ENCODE measurements at regions not wholly inside any gene's neighbourhood (a gene's known extent, or its start where the extent isn't known, plus 50 kb on each side); places are given as distances from the start of the nearest gene placed in this dataset.
A peak's percentile ranks its signal among the peaks of the same experiment; 100 is the strongest.
"Not testable (repeated sequence)": the region's sequence is repeated elsewhere in the genome, so short reads cannot be mapped to it uniquely, and the experiment has no call there.

GRCh38 chr21:5116344-5117123 is 5404.8 kb upstream of the TPTE start:
- H3K4me3 ChIP-seq, H3K27me3 ChIP-seq, H3K36me3 ChIP-seq, H3K9me3 ChIP-seq, H3K4me1 ChIP-seq, H3K27ac ChIP-seq: not testable (repeated sequence)
- no CpG with 5 or more reads among the region's 19 CpGs for WGBS, 2 donors (ENCODE audit: low coverage in 1 of 2)
- peak; percentile 45 for ATAC-seq

- not testable (repeated sequence) for H3K4me1 ChIP-seq, H3K4me3 ChIP-seq, ATAC-seq, H3K36me3 ChIP-seq, H3K27ac ChIP-seq, H3K9me3 ChIP-seq, H3K27me3 ChIP-seq
- WGBS, 2 donors (ENCODE audit: low coverage in 1 of 2), result no CpG with 5 or more reads among the region's 15 CpGs
These were observed 5404.2 kb upstream of the TPTE start for GRCh38 chr21:5117135-5117534.

GRCh38 chr21:5117666-5118295 is 5403.6 kb upstream of the TPTE start:
- not testable (repeated sequence) for H3K27ac ChIP-seq, H3K36me3 ChIP-seq, H3K9me3 ChIP-seq, H3K27me3 ChIP-seq, H3K4me1 ChIP-seq, ATAC-seq, H3K4me3 ChIP-seq
- WGBS, 2 donors (ENCODE audit: low coverage in 1 of 2), result no CpG with 5 or more reads among the region's 17 CpGs

- not testable (repeated sequence) for H3K36me3 ChIP-seq, H3K9me3 ChIP-seq, H3K27ac ChIP-seq, H3K27me3 ChIP-seq, H3K4me3 ChIP-seq, H3K4me1 ChIP-seq, ATAC-seq
- WGBS, 2 donors (ENCODE audit: low coverage in 1 of 2), result no CpG with 5 or more reads among the region's 17 CpGs
These were observed 5403.1 kb upstream of the TPTE start for GRCh38 chr21:5118296-5118679.

GRCh38 chr21:5119179-5119578 is 5402.2 kb upstream of the TPTE start:
- not testable (repeated sequence) for H3K27ac ChIP-seq, H3K4me3 ChIP-seq, ATAC-seq, H3K27me3 ChIP-seq, H3K4me1 ChIP-seq, H3K9me3 ChIP-seq, H3K36me3 ChIP-seq
- no CpG with 5 or more reads among the region's 8 CpGs for WGBS, 2 donors (ENCODE audit: low coverage in 1 of 2)

GRCh38 chr21:5121399-5121798 is 5400.0 kb upstream of the TPTE start:
- not testable (repeated sequence) for H3K4me3 ChIP-seq, H3K9me3 ChIP-seq, H3K4me1 ChIP-seq, H3K36me3 ChIP-seq, H3K27me3 ChIP-seq
- no CpG with 5 or more reads among the region's 14 CpGs for WGBS, 2 donors (ENCODE audit: low coverage in 1 of 2)
- peak overlapping the region in 3 of 4 donors; percentile 35 to 71 (median 60) for H3K27ac ChIP-seq
- peak; percentile 73 for ATAC-seq
- TF ChIP-seq POLR2AphosphoS5 (IDR thresholded peaks at IDR 0.05), result peak; percentile 19

GRCh38 chr21:5121849-5122248 is 5399.5 kb upstream of the TPTE start:
- H3K36me3 ChIP-seq, H3K27me3 ChIP-seq, H3K4me1 ChIP-seq, H3K9me3 ChIP-seq, H3K4me3 ChIP-seq: not testable (repeated sequence)
- no CpG with 5 or more reads among the region's 16 CpGs for WGBS, 2 donors (ENCODE audit: low coverage in 1 of 2)
- H3K27ac ChIP-seq, result peak overlapping the region in 2 of 4 donors; percentile 35 to 49
- peak; percentile 16 for ATAC-seq

GRCh38 chr21:5123655-5124054 is 5397.7 kb upstream of the TPTE start:
- H3K4me1 ChIP-seq, H3K4me3 ChIP-seq, H3K9me3 ChIP-seq, H3K36me3 ChIP-seq, H3K27me3 ChIP-seq: not testable (repeated sequence)
- peak in 1 of 4 experiments; percentile 49 for TF ChIP-seq CTCF (IDR thresholded peaks at IDR 0.05)
- H3K27ac ChIP-seq, result peak overlapping the region in 1 of 4 donors; percentile 32
- ATAC-seq, result peak; percentile 42
- WGBS, 2 donors (ENCODE audit: low coverage in 1 of 2), result no CpG with 5 or more reads among the region's 16 CpGs

GRCh38 chr21:5128261-5128660 is 5393.1 kb upstream of the TPTE start:
- H3K36me3 ChIP-seq, H3K27me3 ChIP-seq, H3K9me3 ChIP-seq, H3K4me1 ChIP-seq: not testable (repeated sequence)
- peak overlapping the region; percentile 25 to 56 for H3K4me3 ChIP-seq
- peak overlapping the region in 3 of 4 donors; percentile 78 to 82 (median 80) for H3K27ac ChIP-seq
- no CpG with 5 or more reads among the region's 42 CpGs for WGBS, 2 donors (ENCODE audit: low coverage in 1 of 2)
- TF ChIP-seq POLR2AphosphoS5 (IDR thresholded peaks at IDR 0.05), result peak; percentile 41
- TF ChIP-seq POLR2A (IDR thresholded peaks at IDR 0.05), result peak; percentile 13 to 33
- peak; percentile 97 for ATAC-seq

- ATAC-seq, H3K27ac ChIP-seq, H3K36me3 ChIP-seq, H3K4me1 ChIP-seq, H3K27me3 ChIP-seq, H3K4me3 ChIP-seq, H3K9me3 ChIP-seq: not testable (repeated sequence)
- WGBS, 2 donors (ENCODE audit: low coverage in 1 of 2), result no CpG with 5 or more reads among the region's 19 CpGs
These were observed 5387.6 kb upstream of the TPTE start for GRCh38 chr21:5133824-5134223.

GRCh38 chr21:5136406-5136805 is 5385.0 kb upstream of the TPTE start:
- not testable (repeated sequence) for H3K4me1 ChIP-seq, H3K27me3 ChIP-seq, H3K27ac ChIP-seq, H3K4me3 ChIP-seq, H3K9me3 ChIP-seq, H3K36me3 ChIP-seq, ATAC-seq
- no CpG with 5 or more reads among the region's 8 CpGs for WGBS, 2 donors (ENCODE audit: low coverage in 1 of 2)

- WGBS, 2 donors (ENCODE audit: low coverage in 1 of 2), result no CpG with 5 or more reads among the region's 18 CpGs
- not testable (repeated sequence) for H3K27ac ChIP-seq, ATAC-seq, H3K27me3 ChIP-seq, H3K36me3 ChIP-seq, H3K4me1 ChIP-seq, H3K4me3 ChIP-seq, H3K9me3 ChIP-seq
These were observed 5384.4 kb upstream of the TPTE start for GRCh38 chr21:5137006-5137405.

GRCh38 chr21:5138687-5139086 is 5382.7 kb upstream of the TPTE start:
- ATAC-seq, H3K4me1 ChIP-seq, H3K27me3 ChIP-seq, H3K4me3 ChIP-seq, H3K36me3 ChIP-seq, H3K27ac ChIP-seq, H3K9me3 ChIP-seq: not testable (repeated sequence)
- no CpG with 5 or more reads among the region's 7 CpGs for WGBS, 2 donors (ENCODE audit: low coverage in 1 of 2)

Data from gastroesophageal sphincter (tissue), 4 donors.